VCaP (cell line): ENCODE measurements at regions not wholly inside any gene's neighbourhood (a gene's known extent, or its start where the extent isn't known, plus 50 kb on each side); places are given as distances from the start of the nearest gene placed in this dataset.

Experiments
- H3K27ac ChIP-seq: fragments of 450-650 bp; 2 replicates; pipeline ENCODE4 v1.5.1; 2017
- CTCF ChIP-seq: fragments of 450-650 bp; conservative IDR thresholded peaks from 2 replicates; pipeline ENCODE4 v1.5.1; 2017; ENCODE audit warnings: mild to moderate bottlenecking, moderate library complexity

GRCh38 chr6:23021487-23021886 lies 452.1 kb downstream of the HDGFL1 start:
- no peak for TF ChIP-seq CTCF
- no peak overlapping the region for H3K27ac ChIP-seq

GRCh38 chr6:23027281-23027680 lies 457.9 kb downstream of the HDGFL1 start:
- TF ChIP-seq CTCF: no peak
- no peak overlapping the region for H3K27ac ChIP-seq

GRCh38 chr6:23031986-23032385 lies 462.6 kb downstream of the HDGFL1 start:
- H3K27ac ChIP-seq: no peak overlapping the region
- no peak for TF ChIP-seq CTCF

GRCh38 chr6:23034926-23035325 lies 465.6 kb downstream of the HDGFL1 start:
- H3K27ac ChIP-seq: no peak overlapping the region
- TF ChIP-seq CTCF: no peak

GRCh38 chr6:23036406-23036983 lies 467.1 kb downstream of the HDGFL1 start:
- H3K27ac ChIP-seq: no peak overlapping the region
- no peak for TF ChIP-seq CTCF

- TF ChIP-seq CTCF: no peak
- H3K27ac ChIP-seq: no peak overlapping the region
Measured at GRCh38 chr6:23040899-23041298, 471.5 kb downstream of the HDGFL1 start.

GRCh38 chr6:23045280-23045679 lies 475.9 kb downstream of the HDGFL1 start:
- TF ChIP-seq CTCF: no peak
- no peak overlapping the region for H3K27ac ChIP-seq
